ENCODE measurements at regions not wholly inside any gene's neighbourhood (a gene's known extent, or its start where the extent isn't known, plus 50 kb on each side); places are given as distances from the start of the nearest gene placed in this dataset.

GRCh38 chr10:2616215-2616614, 451.1 kb upstream of the PFKP start (continued):
- TF ChIP-seq ZBTB33 (IDR thresholded peaks at IDR 0.05) (no peak), JUND (IDR thresholded peaks at IDR 0.05) (no peak), NR2F2 (IDR thresholded peaks at IDR 0.05) (no peak), EGR1 (IDR thresholded peaks at IDR 0.05; ENCODE audit: low read depth in 2 of 2) (no peak), YY1 (IDR thresholded peaks at IDR 0.05) (no peak), SP1 (IDR thresholded peaks at IDR 0.05) (no peak), HNF4A (conservative IDR thresholded peaks at IDR 0.05) (no peak), MAX (IDR thresholded peaks at IDR 0.05) (no peak), HNF4G (IDR thresholded peaks at IDR 0.05) (no peak), RXRA (IDR thresholded peaks at IDR 0.05) (no peak), GABPA (IDR thresholded peaks at IDR 0.05 in 1 of 2, conservative IDR thresholded peaks at IDR 0.05 in 1 of 2) (no peak)

- 55% methylated on average over 4 of the region's 4 CpGs for WGBS
- no peaks in the 10 kb centered on the region for H3K36me3 ChIP-seq (ENCODE audit: control insufficient read depth in 4 of 4, insufficient read depth in 3 of 4, low read depth in 1 of 4, low read length in 3 of 4)
- no peak overlapping the region for H3K27ac ChIP-seq (ENCODE audit: low read depth in 1 of 2, low read length in 2 of 2)
- no peaks in the 10 kb centered on the region for H3K27me3 ChIP-seq (ENCODE audit: control insufficient read depth in 4 of 4, insufficient read depth in 4 of 4, low read length in 3 of 4)
- no peak overlapping the region for H3K9ac ChIP-seq (ENCODE audit: low read depth in 1 of 2, low read length in 2 of 2)
- H3K9me3 ChIP-seq (ENCODE audit: control insufficient read depth in 4 of 4, low read length in 3 of 4): peaks cover 0 to 5% (median 0%) of the 10 kb centered on the region in 4 donors
- TF ChIP-seq FOXA2 (IDR thresholded peaks at IDR 0.05): no peak
- TF ChIP-seq FOXA1 (IDR thresholded peaks at IDR 0.05): no peak
- no peak for TF ChIP-seq HNF4G (IDR thresholded peaks at IDR 0.05)
- TF ChIP-seq EGR1 (IDR thresholded peaks at IDR 0.05; ENCODE audit: low read depth in 2 of 2): no peak
- TF ChIP-seq RXRA (IDR thresholded peaks at IDR 0.05): no peak
- TF ChIP-seq YY1 (IDR thresholded peaks at IDR 0.05): no peak
- no peak for TF ChIP-seq MAX (IDR thresholded peaks at IDR 0.05)
- TF ChIP-seq ATF3 (IDR thresholded peaks at IDR 0.05): no peak
- no peak for TF ChIP-seq NR2F2 (IDR thresholded peaks at IDR 0.05)
- no peak for TF ChIP-seq GABPA (IDR thresholded peaks at IDR 0.05 in 1 of 2, conservative IDR thresholded peaks at IDR 0.05 in 1 of 2)
- no peak for TF ChIP-seq SP1 (IDR thresholded peaks at IDR 0.05)
- no peak for TF ChIP-seq RAD21 (IDR thresholded peaks at IDR 0.05)
- no peak for TF ChIP-seq HNF4A (conservative IDR thresholded peaks at IDR 0.05)
- TF ChIP-seq JUND (IDR thresholded peaks at IDR 0.05): no peak
- TF ChIP-seq REST (IDR thresholded peaks at IDR 0.05): no peak
- no peaks in the 10 kb centered on the region for H3K4me1 ChIP-seq (ENCODE audit: control insufficient read depth in 4 of 4, insufficient read depth in 4 of 4, low read length in 3 of 4)
- no peak overlapping the region for H3K4me3 ChIP-seq (ENCODE audit: low read depth in 1 of 3, low read length in 3 of 3)
- DNase-seq (ENCODE audit: low spot score): no peak
Observed at GRCh38 chr10:2611603-2612002, 455.7 kb upstream of the PFKP start.
